ENCODE measurements at regions not wholly inside any gene's neighbourhood (a gene's known extent, or its start where the extent isn't known, plus 50 kb on each side); places are given as distances from the start of the nearest gene placed in this dataset.

DNA sequence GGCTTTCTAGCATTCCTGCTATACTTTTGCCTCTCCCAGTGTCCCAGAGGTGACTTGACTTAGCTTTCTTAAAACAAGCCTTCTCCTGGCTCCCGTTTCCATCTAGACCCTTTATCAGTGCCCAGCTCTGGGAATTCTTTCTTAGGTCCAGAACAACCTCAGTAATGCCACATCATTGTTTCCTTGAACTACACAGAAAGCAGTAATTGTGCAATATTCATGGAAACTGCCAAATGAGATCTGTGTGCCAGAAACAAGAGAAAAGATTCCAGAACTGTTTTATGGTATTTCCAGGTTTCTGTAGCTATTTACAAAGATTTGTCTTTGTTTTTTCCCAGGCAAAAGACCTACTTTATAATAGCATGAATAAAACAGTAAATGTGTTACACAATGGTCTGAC lies 391.3 kb downstream of the SLCO4C1 start:
- ATAC-seq (ENCODE audit: low FRiP score) = no peak
- TF ChIP-seq, protein P1, sequence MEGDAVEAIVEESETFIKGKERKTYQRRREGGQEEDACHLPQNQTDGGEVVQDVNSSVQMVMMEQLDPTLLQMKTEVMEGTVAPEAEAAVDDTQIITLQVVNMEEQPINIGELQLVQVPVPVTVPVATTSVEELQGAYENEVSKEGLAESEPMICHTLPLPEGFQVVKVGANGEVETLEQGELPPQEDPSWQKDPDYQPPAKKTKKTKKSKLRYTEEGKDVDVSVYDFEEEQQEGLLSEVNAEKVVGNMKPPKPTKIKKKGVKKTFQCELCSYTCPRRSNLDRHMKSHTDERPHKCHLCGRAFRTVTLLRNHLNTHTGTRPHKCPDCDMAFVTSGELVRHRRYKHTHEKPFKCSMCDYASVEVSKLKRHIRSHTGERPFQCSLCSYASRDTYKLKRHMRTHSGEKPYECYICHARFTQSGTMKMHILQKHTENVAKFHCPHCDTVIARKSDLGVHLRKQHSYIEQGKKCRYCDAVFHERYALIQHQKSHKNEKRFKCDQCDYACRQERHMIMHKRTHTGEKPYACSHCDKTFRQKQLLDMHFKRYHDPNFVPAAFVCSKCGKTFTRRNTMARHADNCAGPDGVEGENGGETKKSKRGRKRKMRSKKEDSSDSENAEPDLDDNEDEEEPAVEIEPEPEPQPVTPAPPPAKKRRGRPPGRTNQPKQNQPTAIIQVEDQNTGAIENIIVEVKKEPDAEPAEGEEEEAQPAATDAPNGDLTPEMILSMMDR (IDR thresholded peaks at IDR 0.05) = no peak
- DNase-seq (ENCODE audit: low spot score) = no peak

DNA sequence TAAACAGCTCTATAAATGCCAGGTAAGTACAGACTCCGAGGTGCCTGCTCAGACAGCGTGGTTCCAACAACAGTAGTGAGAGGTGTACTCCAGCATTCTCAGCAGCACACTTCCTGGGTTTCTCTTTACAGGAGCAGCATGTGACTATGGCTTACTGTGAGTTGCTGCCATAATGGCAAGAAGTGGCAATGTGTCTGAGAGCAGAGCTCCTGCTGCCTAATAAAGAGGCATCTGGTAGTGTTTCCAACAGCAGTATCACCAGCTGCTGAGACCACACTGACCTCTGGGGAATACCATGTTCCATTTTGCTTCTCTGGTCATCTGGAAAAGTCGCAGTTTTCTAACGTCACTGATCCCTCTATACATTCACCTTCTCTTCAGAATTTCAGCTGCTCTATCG lies 398.2 kb downstream of the SLCO4C1 start:
- no peak for DNase-seq (ENCODE audit: low spot score)
- ATAC-seq (ENCODE audit: low FRiP score) = no peak
- TF ChIP-seq, protein P1 (IDR thresholded peaks at IDR 0.05) = no peak

DNA sequence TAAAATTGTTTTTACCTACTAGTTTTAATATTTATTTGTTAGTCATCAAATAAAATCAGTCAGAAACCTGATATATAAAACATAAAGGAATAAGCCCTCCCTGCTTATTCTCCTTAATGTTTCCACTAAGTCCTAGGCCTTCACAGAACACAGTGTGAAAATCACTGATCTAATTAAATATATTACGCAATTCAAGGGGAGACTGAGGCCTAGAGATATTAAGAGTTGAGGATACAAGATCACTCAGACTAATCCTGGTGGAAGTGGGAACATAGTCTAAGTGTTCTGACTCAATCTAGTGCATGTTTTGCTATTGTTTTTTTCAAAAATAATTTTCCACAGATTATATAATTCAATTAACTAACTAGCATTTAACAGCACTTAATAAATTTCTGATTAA lies 401.1 kb downstream of the SLCO4C1 start:
- DNase-seq (ENCODE audit: low spot score) = no peak
- ATAC-seq (ENCODE audit: low FRiP score) = no peak
- TF ChIP-seq, protein P1 (IDR thresholded peaks at IDR 0.05) = no peak

DNA sequence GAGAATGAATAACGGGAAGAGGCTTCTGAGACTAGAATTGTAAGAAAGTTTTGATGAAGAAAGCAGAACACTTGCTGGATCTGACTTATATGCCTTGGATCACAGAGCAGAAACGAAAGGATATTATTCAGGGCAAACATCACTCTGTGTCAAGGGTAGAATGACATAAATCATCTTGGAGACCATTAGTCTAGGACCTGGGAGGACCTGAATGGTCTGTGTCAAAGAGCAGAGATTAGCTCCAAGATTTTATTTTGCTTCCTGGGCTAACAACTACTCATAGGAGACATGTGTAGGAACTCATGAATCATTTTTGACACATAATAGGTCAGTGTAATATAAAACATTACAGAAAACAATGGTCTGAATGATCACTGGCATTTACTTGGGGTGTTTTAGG lies 417.9 kb downstream of the SLCO4C1 start:
- no peak for DNase-seq (ENCODE audit: low spot score)
- no peak for ATAC-seq (ENCODE audit: low FRiP score)
- TF ChIP-seq, protein P1 (IDR thresholded peaks at IDR 0.05) = no peak

DNA sequence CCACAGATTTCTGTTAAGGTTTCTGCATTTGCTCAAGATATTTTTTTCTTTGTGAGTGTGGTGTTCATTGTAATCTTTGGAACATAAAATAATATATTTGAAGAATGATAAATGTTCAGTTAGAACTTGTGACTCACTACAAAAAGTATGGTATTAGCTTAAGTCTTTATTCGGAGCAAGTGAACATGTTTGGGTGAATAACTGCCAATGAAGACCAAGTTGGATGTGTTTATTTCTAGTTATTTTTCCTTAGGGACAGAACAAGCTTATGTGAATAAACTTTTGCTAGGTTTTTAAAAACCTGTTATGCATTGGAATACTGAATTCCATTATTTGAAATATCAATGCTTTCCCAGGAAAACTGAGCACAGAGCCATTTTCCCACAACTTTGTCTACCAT lies 418.6 kb downstream of the SLCO4C1 start:
- ATAC-seq (ENCODE audit: low FRiP score) = no peak
- TF ChIP-seq, protein P1 (IDR thresholded peaks at IDR 0.05) = no peak
- no peak for DNase-seq (ENCODE audit: low spot score)

DNA sequence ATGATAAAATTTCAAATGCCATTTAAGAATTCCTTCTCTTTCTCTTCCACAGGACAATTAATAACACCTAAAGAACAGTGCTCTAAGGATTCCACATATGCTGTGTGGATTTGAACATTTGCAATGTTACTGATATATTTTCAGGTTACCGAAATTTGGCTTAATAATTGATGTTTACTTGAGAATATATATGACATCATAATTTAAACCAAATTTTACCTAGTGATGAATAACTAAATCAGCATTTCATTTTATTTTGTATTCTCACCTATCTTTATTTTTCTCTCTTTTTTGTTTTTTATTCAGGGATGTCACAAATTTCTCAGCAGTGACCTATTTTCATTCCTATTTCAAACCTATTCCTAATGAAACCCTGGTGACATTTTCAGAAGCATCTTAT lies 429.6 kb downstream of the SLCO4C1 start:
- ATAC-seq (ENCODE audit: low FRiP score) (no peak), DNase-seq (ENCODE audit: low spot score) (no peak)
- TF ChIP-seq, protein P1 (IDR thresholded peaks at IDR 0.05) = no peak

DNA sequence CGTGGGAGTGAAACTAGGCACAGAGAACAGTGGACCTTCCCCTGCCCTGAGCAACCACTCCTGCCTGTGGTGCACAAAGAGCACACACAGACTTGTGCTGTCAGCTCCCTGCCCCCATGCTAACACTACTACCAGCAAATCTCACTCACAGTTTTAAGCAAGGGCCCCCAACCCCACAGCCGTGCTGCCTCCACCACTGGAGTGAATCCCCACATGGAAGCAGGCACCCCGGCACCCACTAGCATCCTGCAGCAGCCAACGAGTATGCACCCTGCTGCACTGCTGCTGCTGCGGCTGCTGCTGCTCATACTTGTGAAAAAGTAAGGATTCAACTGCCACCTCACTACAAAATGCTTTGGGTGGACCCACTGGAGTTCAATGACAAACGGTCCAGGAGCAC lies 435.5 kb downstream of the SLCO4C1 start:
- ATAC-seq (ENCODE audit: low FRiP score) = no peak
- TF ChIP-seq, protein P1 (IDR thresholded peaks at IDR 0.05) = no peak
- no peak for DNase-seq (ENCODE audit: low spot score)
